Right lobe of liver (tissue), 4 donors: ENCODE measurements at regions not wholly inside any gene's neighbourhood (a gene's known extent, or its start where the extent isn't known, plus 50 kb on each side); places are given as distances from the start of the nearest gene placed in this dataset.

Experiments
- CTCF ChIP-seq, 4 donors: fragments of 200-600 bp in 3 of 4; fragments of 450-650 bp in 1 of 4; IDR thresholded peaks; one replicate each; pipeline versions ENCODE4 v1.5.1 to v1.8.0; 2016 to 2022; ENCODE audit warnings: antibody characterized with exemption in 4 of 4, mild to moderate bottlenecking in 2 of 4
- POLR2A ChIP-seq: fragments of 450-650 bp; IDR thresholded peaks from one replicate; pipeline ENCODE4 v1.6.1; 2017; ENCODE audit warnings: antibody characterized with exemption, mild to moderate bottlenecking
- donor health status: DM: no; HTN: no; CAD: no.
- donor health status: DM: no; HTN: no; CAD: no.
- donor health status: DM: no; HTN: yes; CAD: no.

DNA sequence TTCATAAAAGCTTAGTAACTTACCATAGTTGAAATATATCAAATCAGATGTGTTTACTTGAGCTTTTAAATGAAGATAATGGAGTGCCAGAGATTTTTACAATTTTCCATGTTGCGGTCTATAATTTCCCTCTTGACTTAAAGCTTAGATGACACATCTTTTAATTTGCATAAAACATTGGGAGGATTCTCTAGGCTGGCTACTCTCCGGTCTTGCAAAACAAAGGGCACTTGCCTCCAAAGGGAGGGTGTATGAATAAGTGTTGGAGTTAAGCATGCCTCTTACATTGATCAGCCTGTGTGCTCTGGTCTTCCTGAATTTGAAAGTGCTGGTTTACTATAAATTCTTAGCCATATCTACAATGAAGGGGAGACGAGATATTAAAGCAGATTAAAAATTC is 336.4 kb upstream of the NAV3 start:
- TF ChIP-seq POLR2A, result no peak
- TF ChIP-seq CTCF (IDR thresholded peaks at IDR 0.05), result no peak
